ENCODE measurements at regions not wholly inside any gene's neighbourhood (a gene's known extent, or its start where the extent isn't known, plus 50 kb on each side); places are given as distances from the start of the nearest gene placed in this dataset.
A peak's percentile ranks its signal among the peaks of the same experiment; 100 is the strongest.

- DNase-seq (ENCODE audit: low spot score), result no peak
Observed at GRCh38 chr2:217722883-217723472, 279.8 kb downstream of the TNS1 start.

GRCh38 chr2:217717646-217718045 lies 285.1 kb downstream of the TNS1 start:
- DNase-seq (ENCODE audit: low spot score), result no peak

GRCh38 chr2:217715484-217715883 lies 287.3 kb downstream of the TNS1 start:
- DNase-seq (ENCODE audit: low spot score), result no peak

GRCh38 chr2:217714287-217714751 lies 288.5 kb downstream of the TNS1 start:
- DNase-seq (ENCODE audit: low spot score), result no peak

GRCh38 chr2:217713395-217714286 lies 289.2 kb downstream of the TNS1 start:
- DNase-seq (ENCODE audit: low spot score), result peak; percentile 76

- DNase-seq (ENCODE audit: low spot score), result no peak
Observed at GRCh38 chr2:217712431-217712830, 290.4 kb downstream of the TNS1 start.

GRCh38 chr2:217711188-217711587 lies 291.6 kb downstream of the TNS1 start:
- no peak for DNase-seq (ENCODE audit: low spot score)

GRCh38 chr2:217710211-217710765 lies 292.5 kb downstream of the TNS1 start:
- DNase-seq (ENCODE audit: low spot score), result no peak

GRCh38 chr2:217709478-217710210 lies 293.2 kb downstream of the TNS1 start:
- DNase-seq (ENCODE audit: low spot score), result no peak

- no peak for DNase-seq (ENCODE audit: low spot score)
Observed at GRCh38 chr2:217707131-217707611, 295.6 kb downstream of the TNS1 start.

- no peak for DNase-seq (ENCODE audit: low spot score)
Observed at GRCh38 chr2:217706513-217706912, 296.3 kb downstream of the TNS1 start.

GRCh38 chr2:217706095-217706494 lies 296.7 kb downstream of the TNS1 start:
- no peak for DNase-seq (ENCODE audit: low spot score)

GRCh38 chr2:217705461-217705860 lies 297.3 kb downstream of the TNS1 start:
- no peak for DNase-seq (ENCODE audit: low spot score)

- no peak for DNase-seq (ENCODE audit: low spot score)
Observed at GRCh38 chr2:217703999-217704398, 298.8 kb downstream of the TNS1 start.

GRCh38 chr2:217703102-217703501 lies 299.7 kb downstream of the TNS1 start:
- DNase-seq (ENCODE audit: low spot score), result no peak

GRCh38 chr2:217701622-217702021 lies 301.2 kb downstream of the TNS1 start:
- no peak for DNase-seq (ENCODE audit: low spot score)

GRCh38 chr2:217698691-217699090 lies 304.1 kb downstream of the TNS1 start:
- DNase-seq (ENCODE audit: low spot score), result no peak

- DNase-seq (ENCODE audit: low spot score), result no peak
Observed at GRCh38 chr2:217695033-217695520, 307.7 kb downstream of the TNS1 start.

- no peak for DNase-seq (ENCODE audit: low spot score)
Observed at GRCh38 chr2:217694291-217694690, 308.5 kb downstream of the TNS1 start.

- no peak for DNase-seq (ENCODE audit: low spot score)
Observed at GRCh38 chr2:217693363-217693762, 309.4 kb downstream of the TNS1 start.

- no peak for DNase-seq (ENCODE audit: low spot score)
Observed at GRCh38 chr2:217691920-217692666, 310.7 kb downstream of the TNS1 start.
